K562 (cell line): ENCODE measurements at regions not wholly inside any gene's neighbourhood (a gene's known extent, or its start where the extent isn't known, plus 50 kb on each side); places are given as distances from the start of the nearest gene placed in this dataset.

Source experiments
- ATAC-seq: fragments of 200-7000 bp; cut with Tn5 transposase; 3 replicates; pipeline ENCODE4 v1.9.1; 2020; ENCODE audit warnings: moderate library complexity
- BruUV-seq: library from RNA; stranded (reverse); fragments of 400-500 nt; replicated peaks from 2 replicates; lab custom pipeline; 2021; lab: Mats Ljungman, UMichigan
- CTCF ChIA-PET: fragments of 300-600 bp; formaldehyde crosslinking; extraction: SDS; loops from one replicate; lab custom pipeline; 2021; ENCODE audit warnings: low intra/inter-chr PET ratio; lab: Yijun Ruan, JAX
- POLR2A ChIA-PET: fragments of 300-600, 350-650 bp; sonication (Branson Sonifier 250); formaldehyde crosslinking; extraction: SDS; loops from one replicate; lab custom pipeline; 2021; ENCODE audit warnings: antibody characterized with exemption, inconsistent platforms; lab: Yijun Ruan, JAX
- DNase-seq, 4 experiments: peaks; one replicate each; pipeline versions ENCODE4 v3.0.0 to v3.0.0-alpha.2; 2011 to 2018; ENCODE audit warnings: low spot score in 3 of 4, mixed read lengths in 3 of 4; ENCODE audit errors: extremely low read depth in 1 of 4
- FAIRE-seq: peaks from 2 replicates; lab custom pipeline; 2011; peaks lifted over from hg19 to GRCh38; lab: Jason Lieb, UNC
- H2AFZ ChIP-seq: 2 replicates; pipeline ENCODE4 v1.6.0; 2011; ENCODE audit warnings: low read depth, low read length, control low read depth, inconsistent platforms
- H3K27ac ChIP-seq: fragments of 200-600 bp; 3 replicates; pipeline ENCODE4 v1.8.0; 2011; ENCODE audit warnings: low read depth, mild to moderate bottlenecking, control low read depth, inconsistent platforms, low read length, moderate library complexity, mixed read lengths; ENCODE audit errors: extremely low read depth
- H3K27me3 ChIP-seq, 2 experiments: fragments of 300-600 bp in 1 of 2; 2 replicates in 1 of 2; 3 replicates in 1 of 2; pipeline versions ENCODE4 v1.6.0 to v1.8.0; 2011; ENCODE audit warnings: inconsistent platforms in 2 of 2, low read length in 2 of 2, mild to moderate bottlenecking in 1 of 2, mixed read lengths in 1 of 2, moderate library complexity in 1 of 2; ENCODE audit not compliant: control insufficient read depth in 2 of 2, insufficient read depth in 2 of 2
- H3K36me3 ChIP-seq: fragments of 300-600 bp; 3 replicates; pipeline ENCODE4 v1.8.0; 2011; ENCODE audit warnings: mild to moderate bottlenecking, low read length, inconsistent platforms; ENCODE audit not compliant: control insufficient read depth, insufficient read depth
- H3K4me1 ChIP-seq, 2 experiments: fragments of 200-600 bp in 1 of 2; replicated peaks in 1 of 2; 2 replicates in 1 of 2; 3 replicates in 1 of 2; pipeline versions ENCODE4 v1.5.1 to v1.8.0; 2011; ENCODE audit warnings: inconsistent platforms in 2 of 2, low read length in 2 of 2, mild to moderate bottlenecking in 1 of 2, mixed read lengths in 1 of 2, moderate library complexity in 1 of 2; ENCODE audit not compliant: control insufficient read depth in 2 of 2, insufficient read depth in 2 of 2
- H3K4me2 ChIP-seq: 2 replicates; pipeline ENCODE4 v1.6.1; 2011; ENCODE audit warnings: low read length, control low read depth, inconsistent platforms, mixed read lengths; ENCODE audit not compliant: insufficient read depth
- H3K4me3 ChIP-seq: fragments of 200-600 bp; sonication (generic), shearing (Covaris generic); 2 replicates; pipeline ENCODE4 v1.5.1; 2016; ENCODE audit warnings: control low read depth, inconsistent platforms
- H3K79me2 ChIP-seq: fragments of 200-600 bp; 3 replicates; pipeline ENCODE4 v1.8.0; 2011; ENCODE audit warnings: low read length, inconsistent platforms; ENCODE audit not compliant: control insufficient read depth, insufficient read depth
- H3K9ac ChIP-seq, 2 experiments: 2 replicates each; pipeline versions ENCODE4 v1.6.0 to v1.6.1; 2011; ENCODE audit warnings: low read depth in 2 of 2, low read length in 2 of 2, control low read depth in 1 of 2, inconsistent platforms in 1 of 2, mild to moderate bottlenecking in 1 of 2, mixed read lengths in 1 of 2; ENCODE audit not compliant: insufficient read depth in 1 of 2
- H3K9me1 ChIP-seq: one replicate; pipeline ENCODE4 v1.6.0; 2011; ENCODE audit warnings: inconsistent platforms, mild to moderate bottlenecking, low read length, moderate library complexity; ENCODE audit not compliant: control insufficient read depth, insufficient read depth
- H3K9me3 ChIP-seq: replicated peaks from 2 replicates; pipeline ENCODE4 v1.5.1; 2011; ENCODE audit warnings: low read depth, low read length, inconsistent platforms; ENCODE audit not compliant: control insufficient read depth, insufficient read depth
- H4K20me1 ChIP-seq: replicated peaks from 2 replicates; pipeline ENCODE4 v1.6.1; 2011; ENCODE audit warnings: low read length, inconsistent platforms, mixed read lengths; ENCODE audit not compliant: control insufficient read depth, insufficient read depth
- MAFF ChIP-seq: IDR thresholded peaks from 2 replicates; pipeline ENCODE4 v1.6.1; 2012; ENCODE audit warnings: low read length, improper control_type of control experiment
- NFATC3 ChIP-seq: fragments of 450-650 bp; IDR thresholded peaks from 2 replicates; pipeline ENCODE4 v1.6.1; 2017; ENCODE audit warnings: mild to moderate bottlenecking
- ZNF121 ChIP-seq: sonication (generic); formaldehyde crosslinking; conservative IDR thresholded peaks from 2 replicates; pipeline ENCODE4 v1.8.0; 2022; ENCODE audit warnings: missing genetic modification reagents
- ZNF384 ChIP-seq: IDR thresholded peaks from 2 replicates; pipeline ENCODE4 v1.6.1; 2012; ENCODE audit warnings: low read depth, low read length, improper control_type of control experiment
- ZNF785 ChIP-seq: fragments of 250-450 bp; sonication (Bioruptor Pico); IDR thresholded peaks from 2 replicates; pipeline ENCODE4 v1.4.0; 2020; ENCODE audit warnings: mild to moderate bottlenecking
- WGBS: fragments of 100-300 bp; shearing (Covaris generic); methylation state at CpG from one replicate; pipeline ENCODE4 v1.1.6; 2016; ENCODE audit warnings: low coverage, mixed read lengths; ENCODE audit not compliant: insufficient coverage; ENCODE audit errors: missing lambda C conversion rate; 5-methylcytosine and 5-hydroxymethylcytosine counted together
- in situ Hi-C: fragments of 300-500 bp; cut with MboI; formaldehyde crosslinking; loops from 4 replicates; pipeline ENCODE4 v1.15.0; 2018; ENCODE audit warnings: inconsistent platforms, mixed read lengths
- intact Hi-C: fragments of 100-400 bp; cut with micrococcal nuclease; formaldehyde crosslinking; loops from 2 replicates; pipeline ENCODE4 v1.14.2; 2022
- TF ChIP-seq, protein P1 (sequence below): fragments of 450-650 bp; formaldehyde crosslinking; IDR thresholded peaks from 2 replicates; pipeline ENCODE4 v1.4.0; 2020; ENCODE audit warnings: mild to moderate bottlenecking, moderate library complexity
- TF ChIP-seq, protein P2 (sequence below): fragments of 250-450 bp; sonication (Bioruptor Pico); IDR thresholded peaks from 2 replicates; pipeline ENCODE4 v1.8.0; 2022; ENCODE audit warnings: moderate library complexity, mild to moderate bottlenecking, inconsistent platforms

DNA sequence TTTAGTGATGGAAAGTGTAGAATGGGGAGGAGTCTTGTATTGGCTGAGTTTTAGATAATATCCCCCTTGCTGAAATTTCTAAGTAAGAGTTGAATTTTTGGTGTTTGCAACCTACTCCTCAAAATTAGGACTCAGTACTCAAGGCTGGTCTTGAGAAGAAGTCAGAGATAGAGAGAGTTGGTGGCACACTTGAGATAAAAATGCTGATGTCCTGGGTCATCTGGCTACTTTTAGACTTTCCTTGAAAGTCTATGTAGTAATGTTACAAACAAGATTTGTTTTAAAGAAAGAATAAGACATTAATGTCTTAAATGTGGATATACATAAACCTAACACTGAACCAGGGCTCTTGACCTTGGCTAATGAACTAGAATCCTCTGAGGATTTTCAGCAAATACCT is 62.5 kb upstream of the MLIP start:
- no peaks in the 10 kb centered on the region for H3K79me2 ChIP-seq
- TF ChIP-seq ZNF384: no peak
- no peaks in the 10 kb centered on the region for H4K20me1 ChIP-seq
- no TSS peak for BruUV-seq
- no peaks in the 10 kb centered on the region for H3K36me3 ChIP-seq
- no peak overlapping the region for H2AFZ ChIP-seq
- ChIA-PET CTCF (no interaction called here), POLR2A (no interaction called here)
- H3K4me1 ChIP-seq: no peaks in the 10 kb centered on the region
- no peak overlapping the region for H3K27ac ChIP-seq
- no peak overlapping the region for H3K9ac ChIP-seq
- no peak for DNase-seq
- no peak for ATAC-seq
- H3K4me3 ChIP-seq: no peak overlapping the region
- in situ Hi-C loops (no loop called here), intact Hi-C loops (no loop called here)
- H3K27me3 ChIP-seq: no peaks in the 10 kb centered on the region
- H3K4me2 ChIP-seq: no peak overlapping the region
- no peaks in the 10 kb centered on the region for H3K9me1 ChIP-seq
- no peaks in the 10 kb centered on the region for H3K9me3 ChIP-seq
- FAIRE-seq: no peak

DNA sequence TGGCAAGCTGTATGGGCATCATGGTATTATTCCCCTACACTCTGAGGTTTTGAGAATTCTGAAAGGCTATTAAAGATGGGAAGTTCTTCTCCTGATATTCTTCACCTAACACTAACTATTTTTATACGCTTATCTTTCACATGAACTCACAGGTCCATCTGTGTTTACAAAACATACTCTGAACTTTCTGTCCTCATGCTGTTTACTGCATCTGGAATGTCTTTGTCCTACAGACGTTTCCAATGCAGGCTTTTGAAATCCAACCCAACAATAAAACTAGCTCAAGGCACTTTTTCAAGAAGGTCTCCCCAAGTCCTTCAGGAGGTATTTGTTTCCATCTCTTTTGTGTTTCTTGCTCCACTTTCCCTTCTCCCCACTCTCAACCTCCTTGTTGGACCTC is 60.5 kb upstream of the MLIP start:
- no peak for FAIRE-seq
- TF ChIP-seq MAFF (no peak), NFATC3 (no peak), ZNF785 (CRISPR knock-in tag) (no peak), ZNF121 (CRISPR knock-in tag) (no peak)
- TF ChIP-seq, protein P1, sequence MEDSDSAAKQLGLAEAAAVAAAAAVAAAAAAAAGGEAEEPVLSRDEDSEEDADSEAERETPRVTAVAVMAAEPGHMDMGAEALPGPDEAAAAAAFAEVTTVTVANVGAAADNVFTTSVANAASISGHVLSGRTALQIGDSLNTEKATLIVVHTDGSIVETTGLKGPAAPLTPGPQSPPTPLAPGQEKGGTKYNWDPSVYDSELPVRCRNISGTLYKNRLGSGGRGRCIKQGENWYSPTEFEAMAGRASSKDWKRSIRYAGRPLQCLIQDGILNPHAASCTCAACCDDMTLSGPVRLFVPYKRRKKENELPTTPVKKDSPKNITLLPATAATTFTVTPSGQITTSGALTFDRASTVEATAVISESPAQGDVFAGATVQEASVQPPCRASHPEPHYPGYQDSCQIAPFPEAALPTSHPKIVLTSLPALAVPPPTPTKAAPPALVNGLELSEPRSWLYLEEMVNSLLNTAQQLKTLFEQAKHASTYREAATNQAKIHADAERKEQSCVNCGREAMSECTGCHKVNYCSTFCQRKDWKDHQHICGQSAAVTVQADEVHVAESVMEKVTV (CRISPR knock-in tag): no peak
- TF ChIP-seq, protein P2, sequence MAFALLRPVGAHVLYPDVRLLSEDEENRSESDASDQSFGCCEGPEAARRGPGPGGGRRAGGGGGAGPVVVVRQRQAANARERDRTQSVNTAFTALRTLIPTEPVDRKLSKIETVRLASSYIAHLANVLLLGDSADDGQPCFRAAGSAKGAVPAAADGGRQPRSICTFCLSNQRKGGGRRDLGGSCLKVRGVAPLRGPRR (CRISPR knock-in tag): no peak
- intact Hi-C loops: no loop called here
- Histone ChIP-seq H3K27ac (no peak overlapping the region), H3K9me1 (no peaks in the 10 kb centered on the region), H3K27me3 (no peaks in the 10 kb centered on the region), H3K4me2 (no peak overlapping the region), H4K20me1 (no peaks in the 10 kb centered on the region), H2AFZ (no peak overlapping the region), H3K9ac (no peak overlapping the region), H3K9me3 (no peaks in the 10 kb centered on the region), H3K4me3 (no peak overlapping the region), H3K79me2 (no peaks in the 10 kb centered on the region), H3K36me3 (no peaks in the 10 kb centered on the region), H3K4me1 (no peaks in the 10 kb centered on the region)
- CTCF ChIA-PET: no interaction called here
- no peak for DNase-seq
- BruUV-seq: no TSS peak
- no peak for ATAC-seq
- WGBS: 0% methylated on average over 2 of the region's 2 CpGs
- in situ Hi-C loops: no loop called here
- POLR2A ChIA-PET: no interaction called here
